GM12878 (cell line): ENCODE measurements at regions not wholly inside any gene's neighbourhood (a gene's known extent, or its start where the extent isn't known, plus 50 kb on each side); places are given as distances from the start of the nearest gene placed in this dataset.

Experiments
- ATAC-seq: fragments of 200-7000 bp; cut with Tn5 transposase; 3 replicates; pipeline ENCODE4 v1.9.1; 2020; ENCODE audit warnings: mild to moderate bottlenecking, moderate library complexity
- BruUV-seq: library from RNA; stranded (reverse); fragments of 400-500 nt; replicated peaks from 2 replicates; lab custom pipeline; 2021; lab: Mats Ljungman, UMichigan
- CTCF ChIA-PET: fragments of 300-600 bp; sonication (Branson Sonifier 250); formaldehyde crosslinking; extraction: SDS; loops from one replicate; lab custom pipeline; 2021; ENCODE audit warnings: inconsistent platforms; lab: Yijun Ruan, JAX
- POLR2A ChIA-PET: fragments of 350-600 bp; formaldehyde crosslinking; extraction: SDS; loops from one replicate; lab custom pipeline; 2021; ENCODE audit warnings: inconsistent platforms; lab: Charles Lee
- RAD21 ChIA-PET: fragments of 300-600 bp; sonication (Branson Sonifier 250); formaldehyde crosslinking; loops from one replicate; lab custom pipeline; 2023; ENCODE audit warnings: antibody characterized with exemption; ENCODE audit not compliant: unreplicated experiment; lab: Charles Lee
- SMC1A ChIA-PET: fragments of 300-600 bp; sonication (Branson Sonifier 250); formaldehyde crosslinking; loops from one replicate; lab custom pipeline; 2023; ENCODE audit not compliant: unreplicated experiment, uncharacterized antibody; lab: Charles Lee
- DNase-seq: peaks from one replicate; pipeline ENCODE4 v3.0.0-alpha.2; 2011; ENCODE audit warnings: low read depth, low spot score
- FAIRE-seq: peaks from 3 replicates; lab custom pipeline; 2011; peaks lifted over from hg19 to GRCh38; lab: Jason Lieb, UNC
- H2AFZ ChIP-seq: 2 replicates; pipeline ENCODE4 v1.6.0; 2011; ENCODE audit warnings: low read depth, low read length, control low read depth; ENCODE audit not compliant: control insufficient read depth
- H3K27ac ChIP-seq: 2 replicates; pipeline ENCODE4 v1.5.1; 2011; ENCODE audit warnings: control low read depth; ENCODE audit not compliant: control insufficient read depth, insufficient read depth
- H3K27me3 ChIP-seq, 2 experiments: replicated peaks in 1 of 2; 2 replicates each; pipeline versions ENCODE4 v1.6.0 to v1.6.1; 2011; ENCODE audit warnings: low read length in 1 of 2; ENCODE audit not compliant: control insufficient read depth in 2 of 2, insufficient read depth in 2 of 2
- H3K36me3 ChIP-seq, 2 experiments: 2 replicates each; pipeline ENCODE4 v1.5.1; 2011; ENCODE audit warnings: low read length in 1 of 2; ENCODE audit not compliant: control insufficient read depth in 2 of 2, insufficient read depth in 2 of 2
- H3K4me1 ChIP-seq: 2 replicates; pipeline ENCODE4 v1.6.1; 2011; ENCODE audit warnings: mild to moderate bottlenecking, low read length, moderate library complexity, mixed read lengths; ENCODE audit not compliant: control insufficient read depth, insufficient read depth
- H3K4me2 ChIP-seq: 2 replicates; pipeline ENCODE4 v1.6.0; 2011; ENCODE audit warnings: control low read depth; ENCODE audit not compliant: control insufficient read depth, insufficient read depth
- H3K4me3 ChIP-seq: fragments of 200-600 bp; sonication (generic); 2 replicates; pipeline ENCODE4 v1.5.1; 2016
- H3K79me2 ChIP-seq: 2 replicates; pipeline ENCODE4 v1.6.0; 2011; ENCODE audit warnings: low read length; ENCODE audit not compliant: control insufficient read depth, insufficient read depth
- H3K9ac ChIP-seq: 2 replicates; pipeline ENCODE4 v1.8.0; 2011; ENCODE audit warnings: low read length, control low read depth, mixed read lengths; ENCODE audit not compliant: control insufficient read depth, insufficient read depth
- H3K9me3 ChIP-seq: replicated peaks from 3 replicates; pipeline ENCODE4 v1.5.1; 2011; ENCODE audit warnings: mild to moderate bottlenecking, low read length; ENCODE audit not compliant: control insufficient read depth, insufficient read depth
- H4K20me1 ChIP-seq: 2 replicates; pipeline ENCODE4 v1.6.0; 2011; ENCODE audit not compliant: control insufficient read depth, insufficient read depth
- CHD2 ChIP-seq: IDR thresholded peaks from 2 replicates; pipeline ENCODE4 v1.6.1; 2011; ENCODE audit warnings: low read depth, low read length, improper control_type of control experiment, borderline replicate concordance
- IKZF1 ChIP-seq: fragments of 450-650 bp; conservative IDR thresholded peaks from 2 replicates; pipeline ENCODE4 v1.6.1; 2017; ENCODE audit warnings: antibody characterized with exemption, mild to moderate bottlenecking
- JUNB ChIP-seq: IDR thresholded peaks from 2 replicates; pipeline ENCODE4 v1.6.1; 2016; ENCODE audit warnings: antibody characterized with exemption, mild to moderate bottlenecking
- KDM1A ChIP-seq: fragments of 200-600 bp; sonication (generic); IDR thresholded peaks from 2 replicates; pipeline ENCODE4 v1.6.1; 2016; ENCODE audit warnings: borderline replicate concordance
- KLF5 ChIP-seq: fragments of 450-650 bp; IDR thresholded peaks from 2 replicates; pipeline ENCODE4 v1.6.1; 2014; ENCODE audit warnings: mild to moderate bottlenecking; ENCODE audit not compliant: partially characterized antibody
- POLR2AphosphoS2 ChIP-seq: IDR thresholded peaks from 2 replicates; pipeline ENCODE4 v1.6.1; 2011; ENCODE audit warnings: low read depth, mild to moderate bottlenecking, low read length, improper control_type of control experiment, moderate library complexity
- POLR2AphosphoS5 ChIP-seq: IDR thresholded peaks from 2 replicates; pipeline ENCODE4 v1.6.1; 2011; ENCODE audit warnings: mild to moderate bottlenecking, low read length, inconsistent platforms
- SREBF1 ChIP-seq: IDR thresholded peaks from 2 replicates; pipeline ENCODE4 v1.6.1; 2012; ENCODE audit warnings: mild to moderate bottlenecking, low read length
- SREBF2 ChIP-seq: IDR thresholded peaks from 2 replicates; pipeline ENCODE4 v1.6.1; 2012; ENCODE audit warnings: mild to moderate bottlenecking, low read length
- TCF3 ChIP-seq: IDR thresholded peaks from 2 replicates; pipeline ENCODE4 v1.6.1; 2012; ENCODE audit warnings: low read depth, mild to moderate bottlenecking, low read length, borderline replicate concordance; ENCODE audit not compliant: insufficient read depth
- WGBS: methylation state at CpG from one replicate; pipeline ENCODE4 v1.1.6; 2016; ENCODE audit warnings: low lambda C conversion rate; ENCODE audit not compliant: insufficient replicate concordance, insufficient coverage; ENCODE audit errors: missing lambda C conversion rate; 5-methylcytosine and 5-hydroxymethylcytosine counted together
- in situ Hi-C: fragments of 300-500 bp; cut with MboI; formaldehyde crosslinking; loops from 9 replicates; pipeline ENCODE4 v1.14.3; 2018; ENCODE audit warnings: mixed read lengths
- intact Hi-C: fragments of 100-400 bp; cut with micrococcal nuclease; formaldehyde crosslinking; loops from one replicate; pipeline ENCODE4 v1.14.2; 2022; ENCODE audit not compliant: unreplicated experiment
- TF ChIP-seq, protein P1 (sequence below): fragments of 450-650 bp; formaldehyde crosslinking; IDR thresholded peaks from 2 replicates; pipeline ENCODE4 v1.4.0; 2022; ENCODE audit warnings: mild to moderate bottlenecking, moderate library complexity
- TF ChIP-seq, protein P2 (sequence below): IDR thresholded peaks from 2 replicates; pipeline ENCODE4 v1.6.1; 2011; ENCODE audit warnings: borderline replicate concordance, low read depth, mild to moderate bottlenecking, moderate library complexity, mixed read lengths, low read length; ENCODE audit not compliant: insufficient read depth; ENCODE audit errors: extremely low read length

DNA sequence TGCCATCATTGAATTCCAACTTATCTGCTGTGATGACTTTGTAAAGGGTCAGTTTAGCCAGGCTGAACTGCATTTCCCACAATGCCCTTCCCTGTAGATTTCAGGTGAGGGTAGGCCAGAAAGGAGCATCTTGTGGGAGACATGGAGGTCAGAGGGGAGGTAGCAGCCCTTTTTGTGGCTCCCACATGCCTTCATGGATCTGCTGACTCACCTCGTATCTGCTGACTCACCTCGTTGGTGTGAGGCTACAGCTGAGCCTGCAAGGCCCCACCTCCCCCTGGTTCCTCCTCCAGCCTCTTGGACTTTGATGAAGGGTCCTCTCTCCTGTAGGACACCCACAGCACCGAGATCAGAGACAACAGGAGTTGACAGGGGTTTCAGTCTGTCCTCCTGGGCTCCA is 102.5 kb downstream of the SALL1 start:
- Histone ChIP-seq H3K27me3 (no peaks in the 10 kb centered on the region), H3K4me1 (no peaks in the 10 kb centered on the region), H3K9ac (no peak overlapping the region), H3K9me3 (no peaks in the 10 kb centered on the region), H3K4me2 (no peak overlapping the region), H3K79me2 (no peaks in the 10 kb centered on the region), H4K20me1 (no peaks in the 10 kb centered on the region), H3K27ac (no peak overlapping the region), H3K4me3 (no peak overlapping the region), H3K36me3 (no peaks in the 10 kb centered on the region), H2AFZ (no peak overlapping the region)
- ChIA-PET CTCF (interaction anchor here (1.1 kb wide), 1 partner anchor 88 kb away, joined by 3 read pairs; no protein-coding TSS in a partner anchor), RAD21 (interaction anchor here (1.1 kb wide), 1 partner anchor 242 kb away, joined by 4 read pairs; no protein-coding TSS in a partner anchor), SMC1A (no interaction called here), POLR2A (no interaction called here)
- TF ChIP-seq, protein P1, sequence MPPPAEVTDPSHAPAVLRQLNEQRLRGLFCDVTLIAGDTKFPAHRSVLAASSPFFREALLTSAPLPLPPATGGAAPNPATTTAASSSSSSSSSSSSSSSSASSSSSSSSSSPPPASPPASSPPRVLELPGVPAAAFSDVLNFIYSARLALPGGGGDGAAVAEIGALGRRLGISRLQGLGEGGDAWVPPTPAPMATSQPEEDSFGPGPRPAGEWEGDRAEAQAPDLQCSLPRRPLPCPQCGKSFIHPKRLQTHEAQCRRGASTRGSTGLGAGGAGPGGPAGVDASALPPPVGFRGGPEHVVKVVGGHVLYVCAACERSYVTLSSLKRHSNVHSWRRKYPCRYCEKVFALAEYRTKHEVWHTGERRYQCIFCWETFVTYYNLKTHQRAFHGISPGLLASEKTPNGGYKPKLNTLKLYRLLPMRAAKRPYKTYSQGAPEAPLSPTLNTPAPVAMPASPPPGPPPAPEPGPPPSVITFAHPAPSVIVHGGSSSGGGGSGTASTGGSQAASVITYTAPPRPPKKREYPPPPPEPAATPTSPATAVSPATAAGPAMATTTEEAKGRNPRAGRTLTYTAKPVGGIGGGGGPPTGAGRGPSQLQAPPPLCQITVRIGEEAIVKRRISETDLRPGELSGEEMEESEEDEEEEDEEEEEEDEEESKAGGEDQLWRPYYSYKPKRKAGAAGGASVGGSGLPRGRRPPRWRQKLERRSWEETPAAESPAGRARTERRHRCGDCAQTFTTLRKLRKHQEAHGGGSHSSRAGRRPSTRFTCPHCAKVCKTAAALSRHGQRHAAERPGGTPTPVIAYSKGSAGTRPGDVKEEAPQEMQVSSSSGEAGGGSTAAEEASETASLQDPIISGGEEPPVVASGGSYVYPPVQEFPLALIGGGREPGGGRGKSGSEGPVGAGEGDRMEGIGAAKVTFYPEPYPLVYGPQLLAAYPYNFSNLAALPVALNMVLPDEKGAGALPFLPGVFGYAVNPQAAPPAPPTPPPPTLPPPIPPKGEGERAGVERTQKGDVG (CRISPR knock-in tag): no peak
- no peak for TF ChIP-seq POLR2AphosphoS2
- no peak for TF ChIP-seq CHD2
- TF ChIP-seq, protein P2, sequence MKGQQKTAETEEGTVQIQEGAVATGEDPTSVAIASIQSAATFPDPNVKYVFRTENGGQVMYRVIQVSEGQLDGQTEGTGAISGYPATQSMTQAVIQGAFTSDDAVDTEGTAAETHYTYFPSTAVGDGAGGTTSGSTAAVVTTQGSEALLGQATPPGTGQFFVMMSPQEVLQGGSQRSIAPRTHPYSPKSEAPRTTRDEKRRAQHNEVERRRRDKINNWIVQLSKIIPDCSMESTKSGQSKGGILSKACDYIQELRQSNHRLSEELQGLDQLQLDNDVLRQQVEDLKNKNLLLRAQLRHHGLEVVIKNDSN: no peak
- no peak for TF ChIP-seq JUNB
- no peak for TF ChIP-seq IKZF1
- TF ChIP-seq KDM1A: no peak
- TF ChIP-seq POLR2AphosphoS5: no peak
- TF ChIP-seq TCF3: no peak
- no peak for TF ChIP-seq SREBF2
- no peak for TF ChIP-seq SREBF1
- no peak for TF ChIP-seq KLF5
- DNase-seq (no peak), ATAC-seq (no peak), FAIRE-seq (no peak)
- in situ Hi-C loops: no loop called here
- 0% methylated on average over 2 of the region's 3 CpGs for WGBS
- intact Hi-C loops: no loop called here
- no TSS peak for BruUV-seq
